GM21390 (cell line): ENCODE measurements at regions not wholly inside any gene's neighbourhood (a gene's known extent, or its start where the extent isn't known, plus 50 kb on each side); places are given as distances from the start of the nearest gene placed in this dataset.

Source experiments
- ATAC-seq: cut with Tn5 transposase; IDR thresholded peaks from one replicate; pipeline ENCODE4 v1.9.1; 2021; ENCODE audit not compliant: unreplicated experiment

- no peak for ATAC-seq
Observed at GRCh38 chr14:38103542-38104225, 104.0 kb upstream of the SSTR1 start.

- ATAC-seq, result no peak
Observed at GRCh38 chr14:38105106-38105702, 102.5 kb upstream of the SSTR1 start.

- peak; percentile 91 for ATAC-seq
Observed at GRCh38 chr14:38107216-38107631, 100.5 kb upstream of the SSTR1 start.

DNA sequence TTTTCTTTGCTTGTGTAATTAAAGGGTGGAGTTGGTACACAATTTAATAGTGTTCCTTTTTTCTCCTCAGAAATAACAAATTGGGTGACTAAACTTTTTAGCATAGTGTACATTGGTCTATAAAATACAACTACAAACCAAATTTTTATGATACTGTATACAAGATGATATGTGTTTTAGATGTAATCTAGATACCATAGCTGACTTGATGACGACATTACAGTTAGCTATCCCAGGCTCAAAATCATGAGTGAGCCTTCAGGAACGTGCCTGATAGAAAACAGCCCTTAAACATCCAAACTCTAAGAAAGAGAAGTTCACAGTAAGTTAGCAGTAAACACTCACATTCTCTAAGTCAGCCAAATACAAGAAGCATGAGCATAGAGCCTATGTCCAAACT is 99.0 kb upstream of the SSTR1 start:
- no peak for ATAC-seq

GRCh38 chr14:38110258-38110657 is 97.4 kb upstream of the SSTR1 start:
- no peak for ATAC-seq

GRCh38 chr14:38111046-38111445 is 96.7 kb upstream of the SSTR1 start:
- no peak for ATAC-seq

GRCh38 chr14:38113546-38113945 is 94.2 kb upstream of the SSTR1 start:
- no peak for ATAC-seq

DNA sequence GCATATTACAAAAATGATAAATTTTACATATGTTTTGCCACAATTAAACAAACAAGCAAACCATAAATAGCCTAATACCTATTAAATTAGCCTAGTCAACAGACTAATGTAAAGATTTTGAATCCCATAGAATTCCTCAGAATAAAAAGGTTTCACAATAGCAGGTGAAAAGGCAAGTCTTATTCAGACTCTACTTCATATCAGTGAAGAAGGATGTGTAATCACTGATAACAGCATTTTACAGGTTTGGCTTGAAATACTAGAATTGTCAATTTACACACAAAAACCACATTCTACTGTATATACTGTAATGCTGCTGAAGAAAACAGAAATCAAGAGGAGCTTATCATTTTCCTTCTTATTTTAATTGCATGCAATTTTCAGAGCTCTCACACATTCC is 90.8 kb upstream of the SSTR1 start:
- no peak for ATAC-seq

DNA sequence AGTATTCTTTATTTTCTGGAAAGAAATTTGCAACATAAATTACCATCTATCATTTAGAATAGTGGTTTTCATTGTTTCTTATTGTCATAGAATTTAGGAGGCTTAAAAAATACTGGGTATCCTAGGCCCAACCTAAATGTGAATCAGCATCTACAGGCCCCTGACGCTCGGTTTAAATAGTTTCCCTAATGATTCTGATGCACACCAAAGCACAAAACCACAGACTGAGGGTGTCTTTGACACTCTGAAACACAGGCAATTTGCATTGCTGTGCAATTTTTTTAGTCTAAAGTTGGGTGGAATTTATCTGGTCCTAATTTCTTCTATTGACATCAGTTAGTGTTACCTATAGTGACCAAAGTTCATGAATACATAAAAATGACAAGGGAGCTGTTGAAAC is 87.6 kb upstream of the SSTR1 start:
- ATAC-seq, result no peak

DNA sequence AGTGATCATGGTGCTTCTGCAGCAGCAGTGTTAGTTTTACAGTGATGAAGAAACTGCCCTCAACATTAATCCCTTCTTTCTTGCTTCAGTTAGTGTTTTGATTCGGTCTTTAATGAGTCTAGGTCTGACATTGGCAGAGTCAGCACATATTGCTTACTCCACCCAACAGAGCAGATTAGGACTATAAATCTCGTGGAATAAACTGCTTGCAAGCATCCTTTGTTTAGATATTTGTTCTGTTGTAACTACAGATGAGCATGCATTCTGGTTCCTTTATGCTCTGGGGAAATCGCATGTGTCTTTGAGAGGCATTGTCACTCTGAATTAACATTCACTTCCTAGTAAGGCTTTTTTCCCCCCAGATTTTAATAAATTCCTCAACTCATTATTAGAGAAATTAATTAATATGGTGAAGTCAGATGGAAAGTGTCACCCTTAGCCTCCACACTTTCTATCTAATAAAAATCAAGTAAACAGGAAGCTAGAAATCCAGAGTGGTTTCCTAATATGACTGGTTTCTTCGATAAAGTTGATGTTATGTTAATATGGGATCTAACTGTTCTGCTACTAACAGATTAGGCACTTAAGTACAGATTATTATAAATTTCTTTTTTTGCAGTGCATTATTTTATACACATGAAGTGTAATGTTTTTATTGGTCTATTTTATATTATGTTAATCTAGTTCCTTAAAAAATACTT is 86.2 kb upstream of the SSTR1 start:
- no peak for ATAC-seq

DNA sequence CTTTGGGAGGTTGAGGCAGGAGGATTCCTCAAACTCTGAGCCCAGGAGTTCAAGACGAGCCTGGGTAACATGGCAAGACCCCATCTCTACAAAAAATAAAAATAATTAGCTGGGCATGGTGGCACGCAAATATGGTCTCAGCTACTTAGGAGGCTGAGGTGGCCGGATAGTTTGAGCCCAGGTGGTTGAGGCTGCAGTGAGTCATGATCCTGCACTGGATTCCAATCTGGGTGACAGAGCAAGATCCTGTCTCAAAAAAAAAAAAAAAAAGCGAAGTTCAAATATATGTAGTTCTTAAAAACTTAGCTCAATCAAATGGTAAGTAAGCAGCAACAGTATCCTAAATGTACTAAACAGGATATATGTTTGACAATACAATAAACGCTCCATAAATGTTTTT is 85.5 kb upstream of the SSTR1 start:
- ATAC-seq, result no peak

GRCh38 chr14:38124506-38124905 is 83.2 kb upstream of the SSTR1 start:
- ATAC-seq, result no peak

DNA sequence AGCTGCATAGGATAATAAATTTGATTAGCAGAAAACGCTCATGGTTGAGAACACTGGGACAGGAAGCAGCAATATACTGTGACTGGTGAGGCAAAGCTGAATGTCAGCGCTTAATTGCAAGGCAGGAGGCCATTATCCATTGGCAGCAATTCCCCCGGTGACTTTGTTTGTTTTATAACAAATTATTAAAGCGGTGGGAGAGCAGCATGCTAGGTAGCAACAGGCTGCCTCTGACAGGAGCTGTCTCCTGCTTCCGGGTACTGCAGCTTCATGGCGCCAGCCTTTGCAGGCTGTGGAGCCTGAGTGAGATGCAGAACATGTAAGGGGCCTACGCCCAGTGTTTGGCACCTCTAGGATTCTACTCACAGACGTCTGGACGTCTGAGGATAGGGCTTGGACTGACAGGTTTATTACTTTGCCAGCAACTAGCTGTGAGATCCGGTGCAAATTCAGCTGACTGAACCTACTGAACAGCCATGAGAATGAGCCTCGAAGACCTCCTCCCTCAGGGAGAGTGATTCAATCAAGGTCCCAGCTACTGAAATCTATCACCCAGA is 82.1 kb upstream of the SSTR1 start:
- ATAC-seq, result no peak

GRCh38 chr14:38127356-38127755 is 80.3 kb upstream of the SSTR1 start:
- no peak for ATAC-seq

DNA sequence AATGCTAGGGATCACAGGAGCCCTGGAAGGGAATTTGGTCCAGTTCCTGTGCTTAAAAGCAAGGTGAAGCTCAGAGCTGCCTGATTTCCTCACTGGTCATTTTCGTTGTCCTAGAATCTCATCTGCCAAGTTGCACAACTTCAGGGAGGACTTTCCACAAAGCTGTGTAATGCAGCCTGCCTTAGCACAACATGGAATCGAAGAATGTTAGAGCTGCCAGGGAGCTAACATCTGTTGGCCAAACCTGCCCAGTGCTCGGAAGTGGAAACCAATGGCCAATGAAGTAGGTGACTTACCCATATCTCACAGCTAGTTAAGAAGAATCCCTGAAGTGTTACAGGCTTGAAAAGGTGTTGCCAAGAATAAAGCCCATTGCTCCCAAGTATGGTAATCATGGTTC is 79.9 kb upstream of the SSTR1 start:
- no peak for ATAC-seq

GRCh38 chr14:38128640-38129039 is 79.1 kb upstream of the SSTR1 start:
- no peak for ATAC-seq

DNA sequence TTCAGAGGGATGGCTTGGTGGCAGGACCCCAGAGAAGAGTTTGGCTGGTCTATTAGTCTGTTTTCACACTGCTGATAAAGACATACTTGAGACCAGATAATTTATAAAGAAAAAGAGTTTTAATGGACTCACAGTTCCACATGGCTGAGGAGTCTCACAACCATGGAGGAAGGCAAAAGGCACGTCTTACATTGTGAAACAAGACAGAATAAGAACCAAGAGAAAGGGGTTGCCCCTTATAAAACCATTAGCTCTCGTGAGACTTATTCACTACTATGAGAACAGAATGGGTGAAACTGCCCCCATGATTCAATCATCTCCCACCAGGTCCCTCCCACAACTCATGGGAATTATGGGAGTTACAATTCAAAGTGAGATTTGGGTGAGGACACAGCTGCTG is 78.5 kb upstream of the SSTR1 start:
- no peak for ATAC-seq

DNA sequence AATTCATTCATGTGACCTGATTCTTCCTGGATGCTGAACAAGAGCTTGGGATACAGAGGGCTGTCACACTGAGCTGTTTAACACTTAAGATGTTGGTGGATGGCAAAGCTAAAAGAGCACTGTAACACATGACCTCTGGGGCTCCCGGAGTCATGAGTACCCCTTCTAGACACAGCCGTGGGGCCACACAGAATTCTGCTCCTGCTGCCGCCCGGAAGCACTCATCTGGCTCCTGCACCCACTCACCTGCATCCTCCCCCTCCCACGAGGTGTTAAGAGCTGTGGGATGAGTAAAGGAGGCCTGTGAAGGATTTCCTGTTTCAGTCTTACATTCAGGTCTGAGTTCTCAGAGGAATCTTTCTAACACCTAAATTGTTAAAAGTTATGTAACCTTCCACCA is 78.0 kb upstream of the SSTR1 start:
- ATAC-seq, result no peak

DNA sequence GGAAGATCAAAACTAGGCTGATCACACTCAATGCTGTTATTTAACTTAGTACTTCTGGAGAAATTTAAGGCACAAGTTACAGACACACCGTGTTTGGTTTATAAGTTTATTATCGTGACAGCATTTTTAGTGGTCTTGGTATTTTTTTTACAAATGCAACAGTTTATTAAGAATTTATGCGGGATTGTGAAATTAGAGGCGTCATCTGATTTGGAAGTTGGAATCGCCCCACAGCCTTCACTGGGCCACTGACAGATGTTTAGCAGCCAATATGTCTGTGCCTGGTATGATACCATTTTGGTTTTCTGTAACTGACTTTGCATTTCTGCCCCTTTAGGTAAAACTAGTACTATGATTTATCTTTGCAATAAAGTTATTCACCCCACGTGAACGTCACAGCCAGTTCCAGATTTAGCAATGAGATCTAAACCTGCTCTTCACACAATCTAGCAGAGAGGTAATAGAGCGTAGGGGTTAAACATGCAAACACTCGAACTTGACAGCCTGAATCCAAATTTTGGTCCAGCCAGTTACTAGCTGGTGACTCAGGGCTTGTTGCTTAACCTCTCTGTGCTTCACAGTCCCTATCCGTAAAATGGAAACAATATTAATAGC is 73.2 kb upstream of the SSTR1 start:
- no peak for ATAC-seq

DNA sequence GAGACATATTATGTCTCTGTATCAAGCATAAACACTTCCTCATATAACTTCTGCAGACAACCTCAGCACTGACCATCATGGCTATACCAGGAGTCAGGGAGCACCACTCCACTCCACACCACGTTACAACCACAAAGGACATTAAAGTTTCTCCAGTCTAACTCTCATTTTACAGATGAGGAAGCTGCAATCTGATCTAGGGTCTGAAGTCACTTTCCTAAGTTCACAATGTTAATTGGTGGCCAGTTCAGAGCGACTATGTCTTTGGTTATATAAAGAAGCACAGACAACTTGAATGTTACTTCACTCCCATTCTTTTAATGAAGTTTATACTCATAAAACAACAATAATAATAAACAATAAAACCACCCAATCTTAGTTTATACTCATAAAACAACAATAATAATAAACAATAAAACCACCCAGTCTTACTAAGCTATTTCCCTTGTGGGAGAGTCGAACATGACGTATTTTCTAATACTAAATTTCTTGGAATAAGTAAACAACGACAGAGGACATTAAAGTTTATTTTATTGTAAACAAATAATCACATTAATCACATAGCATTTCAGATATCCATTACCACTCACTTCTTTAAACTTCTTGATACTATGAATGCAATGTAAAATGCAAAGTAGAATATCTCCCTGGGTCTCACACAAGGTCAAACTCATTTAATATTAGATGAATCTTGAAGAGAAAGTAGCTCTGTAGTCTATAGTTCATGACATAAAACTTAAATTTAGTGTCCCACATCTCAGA is 72.4 kb upstream of the SSTR1 start:
- no peak for ATAC-seq

DNA sequence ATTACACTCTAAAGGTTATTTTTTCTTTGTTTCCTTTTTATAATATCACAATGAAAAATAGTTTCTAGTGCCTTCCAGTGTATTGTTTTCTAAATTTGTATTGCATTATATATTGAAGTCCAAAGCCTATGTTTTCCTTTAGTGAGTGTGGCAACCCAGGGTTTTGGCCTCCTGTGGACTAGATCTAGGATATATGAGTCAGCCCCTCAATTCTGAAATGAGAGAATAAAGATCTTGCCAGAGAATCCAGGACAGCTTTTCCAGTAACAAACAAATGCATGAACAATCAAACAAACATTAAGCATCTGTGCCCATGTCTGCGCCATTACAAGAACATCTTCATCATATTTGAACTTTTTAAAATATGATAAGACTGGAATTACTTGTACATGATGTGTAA is 70.7 kb upstream of the SSTR1 start:
- ATAC-seq, result no peak
